Right ventricle myocardium inferior (tissue), 1 donor: ENCODE measurements at regions not wholly inside any gene's neighbourhood (a gene's known extent, or its start where the extent isn't known, plus 50 kb on each side); places are given as distances from the start of the nearest gene placed in this dataset.

Experiments
- ATAC-seq: fragments of 200-7000 bp; cut with Tn5 transposase; one replicate; pipeline ENCODE4 v1.9.1; 2020; ENCODE audit warnings: mild to moderate bottlenecking, moderate library complexity
- DNase-seq: peaks from one replicate; pipeline ENCODE4 v3.0.0; 2021; ENCODE audit errors: missing footprints
- intact Hi-C: fragments of 100-400 bp; cut with DNase I; formaldehyde crosslinking; loops from one replicate; pipeline ENCODE4 v1.11.0; 2022
- donor health status: DM: no; HTN: yes; CAD: no; lungs with severe emphysema.

GRCh38 chr2:101566632-101567228 lies 91.8 kb upstream of the RFX8 start:
- no peak for ATAC-seq
- intact Hi-C loops, result no loop called here

GRCh38 chr2:101563849-101564248 lies 88.9 kb upstream of the RFX8 start:
- no peak for ATAC-seq
- intact Hi-C loops, result no loop called here
- DNase-seq, result no peak

More at GRCh38 chr2:101566632-101567228, 91.8 kb upstream of the RFX8 start:
- DNase-seq, result no peak

GRCh38 chr2:101560780-101561315 lies 85.9 kb upstream of the RFX8 start:
- no peak for ATAC-seq
- intact Hi-C loops, result no loop called here
- no peak for DNase-seq

- DNase-seq, result no peak
- intact Hi-C loops, result loop anchor here (5.0 kb wide), 4 partner anchors 42 to 138 kb away; partner anchors contain the start of gene MAP4K4
- peak; percentile 77 for ATAC-seq
These were observed 84.6 kb upstream of the RFX8 start for GRCh38 chr2:101559551-101559950.

GRCh38 chr2:101558740-101559525 lies 84.0 kb upstream of the RFX8 start:
- DNase-seq (no peak), ATAC-seq (peak; percentile 72)
- intact Hi-C loops, result loop anchor here (5.0 kb wide), 4 partner anchors 42 to 138 kb away; partner anchors contain the start of gene MAP4K4

DNA sequence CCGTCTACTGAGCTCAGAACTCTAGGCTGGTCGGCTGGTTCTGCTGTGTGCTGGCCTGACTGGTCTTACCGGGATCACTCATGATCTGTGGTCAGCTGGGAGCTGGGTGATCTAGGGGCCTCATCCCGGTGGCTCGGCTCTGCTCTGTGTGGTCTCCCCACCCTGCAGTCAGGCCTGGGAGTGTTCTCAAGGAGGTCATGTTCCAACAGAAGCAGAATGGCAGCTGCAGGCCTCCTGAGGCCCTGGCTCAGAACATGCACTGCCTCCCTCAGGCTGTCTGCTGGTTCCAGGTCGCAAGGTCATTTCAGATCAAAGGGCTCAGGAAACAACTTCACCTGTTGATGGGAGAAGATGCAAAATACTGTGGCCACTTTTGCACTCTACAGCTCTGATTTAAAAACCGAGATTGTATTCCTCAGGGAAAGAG lies 81.1 kb upstream of the RFX8 start:
- intact Hi-C loops, result loop anchor here (5.0 kb wide), 4 partner anchors 39 to 141 kb away; partner anchors contain the start of gene MAP4K4
- DNase-seq (no peak), ATAC-seq (no peak)

- DNase-seq, result no peak
- no peak for ATAC-seq
- intact Hi-C loops, result no loop called here
These were observed 76.5 kb upstream of the RFX8 start for GRCh38 chr2:101551336-101551888.

DNA sequence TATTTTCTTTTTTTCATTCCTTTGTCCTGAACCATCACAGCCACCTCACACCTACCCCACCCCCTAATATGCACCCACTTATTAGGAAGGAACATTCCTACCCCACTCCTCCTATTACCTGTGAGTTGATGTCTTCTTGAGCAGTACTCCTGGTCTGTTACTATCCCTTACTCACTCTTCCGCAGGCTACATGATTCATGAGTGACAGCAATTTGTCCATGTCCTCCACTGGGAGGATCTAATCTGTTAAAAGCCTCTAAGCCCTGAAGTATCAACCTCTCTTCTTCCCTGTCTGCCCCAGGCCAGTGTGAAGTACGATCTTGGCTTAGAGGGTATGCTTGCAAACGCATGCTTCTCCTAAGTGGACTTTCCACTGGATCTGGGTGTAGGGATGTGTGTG lies 75.6 kb upstream of the RFX8 start:
- ATAC-seq, result no peak
- intact Hi-C loops, result no loop called here
- no peak for DNase-seq

DNA sequence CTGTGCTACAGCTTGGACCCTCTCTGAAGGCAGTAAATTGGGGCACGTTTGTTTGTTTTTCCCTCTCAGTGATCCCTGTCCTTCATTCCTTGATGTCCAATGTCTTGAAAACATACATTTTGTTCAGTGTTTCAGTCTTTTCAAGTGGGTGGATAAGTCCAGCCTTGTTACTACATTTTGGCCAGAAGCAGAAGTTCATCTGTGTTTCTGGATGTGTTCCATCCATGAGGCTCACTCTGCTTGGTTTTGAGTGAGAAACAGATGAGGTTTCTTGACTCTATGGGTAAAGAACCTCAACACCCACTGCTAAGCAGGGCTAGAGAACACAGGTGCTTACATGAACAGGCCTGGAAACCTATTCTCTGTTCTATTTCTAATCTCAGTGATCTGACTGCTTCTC lies 74.5 kb upstream of the RFX8 start:
- no peak for DNase-seq
- no peak for ATAC-seq
- intact Hi-C loops, result no loop called here

DNA sequence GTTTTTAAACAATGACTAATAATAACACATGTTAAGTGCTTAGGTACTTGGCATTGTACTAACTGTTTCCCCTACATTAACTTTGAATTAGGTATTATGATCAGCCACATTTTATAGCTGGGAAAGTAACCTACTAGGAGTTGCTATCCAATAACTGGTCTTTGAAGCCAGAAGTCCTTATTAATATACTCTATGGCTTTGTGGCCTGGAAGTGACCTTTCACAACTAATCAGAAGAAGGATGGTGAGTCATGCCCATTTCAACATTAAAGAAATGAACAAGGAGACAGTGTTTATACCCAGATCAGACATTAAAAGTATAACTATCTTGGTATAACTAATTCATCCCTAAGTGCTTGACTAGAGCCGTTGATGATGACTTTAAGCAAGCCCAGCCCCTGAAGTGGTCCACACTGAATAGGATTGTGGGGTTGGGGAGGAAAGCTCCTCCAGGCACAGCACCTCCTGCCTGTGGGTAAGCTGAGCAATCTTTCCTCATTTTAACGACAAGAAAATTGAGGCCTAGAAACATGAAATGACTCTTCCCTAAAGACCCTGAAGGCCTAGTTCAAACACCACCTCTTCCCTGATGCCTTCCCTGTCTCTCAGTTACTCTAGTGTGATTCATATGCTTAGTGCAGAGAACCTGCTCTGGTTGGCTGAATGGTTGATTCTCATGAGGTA lies 71.6 kb upstream of the RFX8 start:
- intact Hi-C loops, result no loop called here
- ATAC-seq (no peak), DNase-seq (no peak)

- ATAC-seq, result no peak
- intact Hi-C loops, result no loop called here
These were observed 71.0 kb upstream of the RFX8 start for GRCh38 chr2:101545950-101546349.

GRCh38 chr2:101540518-101540917 lies 65.6 kb upstream of the RFX8 start:
- intact Hi-C loops, result no loop called here
- ATAC-seq (no peak), DNase-seq (no peak)

More at GRCh38 chr2:101545950-101546349, 71.0 kb upstream of the RFX8 start:
- no peak for DNase-seq

GRCh38 chr2:101538076-101538475 lies 63.2 kb upstream of the RFX8 start:
- DNase-seq (no peak), ATAC-seq (no peak)
- intact Hi-C loops, result no loop called here

DNA sequence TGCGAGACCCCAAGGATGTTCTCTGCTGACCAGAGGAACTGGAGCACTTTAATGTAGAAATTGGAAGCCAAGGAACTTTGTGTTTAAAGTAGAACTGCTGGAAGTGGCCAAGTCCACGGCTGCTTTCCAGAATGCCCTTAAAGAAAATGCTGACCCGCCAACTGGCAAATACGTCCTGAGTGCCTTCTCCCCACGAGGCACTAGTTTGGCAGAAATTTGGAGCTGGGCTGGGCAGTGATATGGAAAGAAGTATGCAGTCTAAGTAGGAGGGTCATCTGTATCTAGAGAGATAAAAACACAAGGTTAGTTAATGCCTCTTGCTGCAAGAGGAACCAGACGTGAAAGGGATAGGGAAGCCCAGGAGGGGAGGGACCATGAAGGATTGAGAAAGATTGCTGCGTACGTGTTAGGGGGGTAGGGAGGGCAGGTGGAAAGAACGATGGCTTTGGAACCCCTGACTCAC lies 59.3 kb upstream of the RFX8 start:
- ATAC-seq, result peak; percentile 54
- intact Hi-C loops, result no loop called here
- no peak for DNase-seq

GRCh38 chr2:101533561-101534148 lies 58.7 kb upstream of the RFX8 start:
- ATAC-seq, result no peak
- intact Hi-C loops, result no loop called here
- no peak for DNase-seq

GRCh38 chr2:101528501-101528900 lies 53.6 kb upstream of the RFX8 start:
- DNase-seq, result no peak
- no peak for ATAC-seq
- intact Hi-C loops, result no loop called here

DNA sequence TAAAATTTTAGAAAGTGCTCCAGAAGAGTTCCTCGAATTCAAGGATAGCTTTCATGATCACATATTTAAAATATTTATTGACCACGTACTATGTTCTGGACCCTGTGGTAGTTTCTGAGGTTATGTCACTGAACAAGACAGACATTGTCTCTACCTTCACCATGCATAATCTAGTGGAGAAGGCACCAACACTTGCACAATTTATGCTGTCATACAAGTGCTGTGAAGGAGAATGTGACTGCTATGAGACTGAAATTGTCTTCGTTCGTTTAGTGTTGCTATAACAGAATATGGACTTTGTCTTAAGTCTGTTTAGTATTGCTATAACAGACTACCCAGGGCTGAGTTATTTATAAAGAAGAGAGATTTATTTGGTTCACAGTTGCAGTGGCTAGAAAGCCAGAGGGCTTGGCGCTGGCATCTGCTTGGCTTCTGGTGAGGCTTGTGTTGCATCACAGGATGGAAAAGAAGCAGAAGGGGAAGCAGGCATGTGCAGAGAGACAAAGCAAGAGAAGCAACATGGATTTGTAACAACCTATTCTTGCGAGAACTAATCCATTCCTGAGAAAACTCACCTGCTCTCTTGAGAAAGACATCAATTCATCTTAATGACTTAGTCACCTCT lies 50.0 kb upstream of the RFX8 start:
- ATAC-seq (peak; percentile 54), DNase-seq (no peak)
- intact Hi-C loops, result no loop called here
